Sigmoid colon (tissue), 4 donors: ENCODE measurements at regions not wholly inside any gene's neighbourhood (a gene's known extent, or its start where the extent isn't known, plus 50 kb on each side); places are given as distances from the start of the nearest gene placed in this dataset.

ENCODE experiments used
- CTCF ChIP-seq, 4 experiments: fragments of 450-650 bp in 3 of 4; fragments of 200-600 bp in 1 of 4; IDR thresholded peaks; one replicate each; pipeline ENCODE4 v1.5.1; 2016 to 2019; ENCODE audit warnings: antibody characterized with exemption in 4 of 4, mild to moderate bottlenecking in 3 of 4, moderate library complexity in 2 of 4
- EP300 ChIP-seq, 4 donors: sonication (generic); formaldehyde crosslinking; IDR thresholded peaks; one replicate each; pipeline ENCODE4 v1.6.1; 2017; ENCODE audit warnings: antibody characterized with exemption in 4 of 4
- POLR2AphosphoS5 ChIP-seq, 4 donors: sonication (generic); formaldehyde crosslinking; IDR thresholded peaks; one replicate each; pipeline ENCODE4 v1.6.1; 2017; ENCODE audit warnings: antibody characterized with exemption in 4 of 4

- TF ChIP-seq EP300 (IDR thresholded peaks at IDR 0.05) (no peak), CTCF (IDR thresholded peaks at IDR 0.05) (no peak), POLR2AphosphoS5 (IDR thresholded peaks at IDR 0.05) (no peak)
Measured at GRCh38 chr13:62299988-62300387, 884.3 kb upstream of the PCDH20 start.
